NT2/D1 (cell line): ENCODE measurements at regions not wholly inside any gene's neighbourhood (a gene's known extent, or its start where the extent isn't known, plus 50 kb on each side); places are given as distances from the start of the nearest gene placed in this dataset.

Source experiments
- SUZ12 ChIP-seq: IDR thresholded peaks from 2 replicates; pipeline ENCODE4 v1.6.1; 2011; ENCODE audit not compliant: insufficient read length, insufficient read depth; ENCODE audit errors: extremely low read depth
- YY1 ChIP-seq: IDR thresholded peaks from 2 replicates; pipeline ENCODE4 v1.6.1; 2011; ENCODE audit not compliant: insufficient read length, insufficient read depth
- ZNF274 ChIP-seq: IDR thresholded peaks from 2 replicates; pipeline ENCODE4 v1.6.1; 2011; ENCODE audit warnings: mild to moderate bottlenecking, low read depth, low read length

DNA sequence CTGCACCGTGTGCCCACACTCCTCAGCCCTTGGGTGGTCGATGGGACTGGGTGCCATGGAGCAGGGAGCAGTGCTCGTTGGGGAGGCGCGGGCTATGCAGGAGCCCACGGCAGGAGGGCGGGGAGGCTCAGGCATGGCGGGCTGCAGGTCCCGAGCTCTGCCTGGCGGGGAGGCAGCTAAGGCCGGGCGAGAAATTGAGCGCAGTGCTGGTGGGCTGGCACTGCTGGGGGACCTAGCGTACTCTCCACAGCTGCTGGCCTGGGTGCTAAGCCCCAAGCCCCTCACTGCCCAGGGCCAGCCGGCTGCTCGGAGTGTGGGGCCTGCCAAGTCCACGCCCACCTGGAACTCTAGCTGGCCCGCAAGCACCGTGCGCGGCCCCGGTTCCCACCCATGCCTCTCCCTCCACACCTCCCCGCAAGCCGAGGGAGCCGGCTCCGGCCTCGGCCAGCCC is 55.9 kb upstream of the ECI2 start:
- no peak for TF ChIP-seq YY1
- TF ChIP-seq ZNF274, result no peak
- TF ChIP-seq SUZ12, result no peak
